Fibroblast of skin of abdomen (primary cell): ENCODE measurements at regions not wholly inside any gene's neighbourhood (a gene's known extent, or its start where the extent isn't known, plus 50 kb on each side); places are given as distances from the start of the nearest gene placed in this dataset.
"Not testable (repeated sequence)": the region's sequence is repeated elsewhere in the genome, so short reads cannot be mapped to it uniquely, and the experiment has no call there.

Source experiments
- DNase-seq: peaks from one replicate; pipeline ENCODE4 v3.0.0-alpha.2; 2013

DNA sequence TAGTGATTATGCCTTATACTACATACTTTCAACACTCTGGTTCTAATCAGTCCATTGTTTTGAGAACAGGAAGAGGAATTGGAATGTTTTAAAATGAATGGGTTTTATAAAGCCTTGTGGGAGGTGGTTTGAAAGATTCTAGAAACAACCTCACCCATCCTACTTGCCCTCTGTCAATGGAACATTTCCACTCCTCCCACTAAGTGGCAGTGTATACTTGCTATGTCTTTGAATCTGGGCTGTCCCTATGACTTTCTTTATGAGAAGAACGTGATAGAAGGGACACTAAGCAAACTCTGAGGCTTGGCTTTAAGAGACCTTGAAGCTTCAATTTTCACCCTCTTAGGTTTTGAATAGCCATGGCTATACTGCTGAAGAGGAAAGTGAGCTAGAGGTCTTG is 611.2 kb downstream of the PPP4R3C start:
- DNase-seq: peak; percentile 2

DNA sequence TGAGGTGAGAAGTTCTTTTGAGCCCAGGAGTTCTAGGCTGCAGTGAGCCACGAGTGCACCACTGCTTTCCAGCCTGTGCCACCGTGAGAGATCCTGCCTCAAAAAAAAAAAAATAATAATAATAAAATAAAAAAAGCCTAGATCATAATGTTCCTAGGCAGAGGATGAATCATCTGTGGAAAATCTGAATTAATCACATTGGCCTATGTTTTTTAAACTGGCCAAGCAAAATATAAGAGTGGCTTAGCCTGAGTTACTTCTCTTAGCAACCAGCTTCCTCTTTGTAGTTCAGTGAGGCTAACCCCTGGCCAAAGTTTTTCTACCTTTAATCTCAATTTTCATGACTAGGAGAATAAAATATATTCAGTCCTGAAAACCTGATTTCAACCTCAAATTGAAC is 614.6 kb downstream of the PPP4R3C start:
- DNase-seq: peak; percentile 2

DNA sequence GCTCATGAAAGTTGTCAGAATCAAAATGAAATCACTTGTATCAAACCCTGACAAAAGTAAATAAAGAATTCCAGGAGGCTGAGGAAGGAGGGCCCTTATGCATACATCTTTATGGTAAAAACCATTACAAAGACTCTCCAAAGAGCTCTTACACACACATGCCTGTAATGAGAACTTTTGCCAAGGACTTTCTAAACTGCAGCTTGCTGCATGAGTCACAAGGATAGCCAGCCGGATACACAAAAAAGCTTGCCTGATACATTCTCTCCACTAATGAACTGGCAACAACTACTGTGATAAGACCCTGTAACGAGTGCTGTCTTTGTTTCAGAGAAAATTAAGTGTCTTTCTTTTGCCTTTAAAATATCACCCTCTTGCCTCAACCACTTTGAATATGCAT is 618.1 kb downstream of the PPP4R3C start:
- DNase-seq: peak; percentile 53

DNA sequence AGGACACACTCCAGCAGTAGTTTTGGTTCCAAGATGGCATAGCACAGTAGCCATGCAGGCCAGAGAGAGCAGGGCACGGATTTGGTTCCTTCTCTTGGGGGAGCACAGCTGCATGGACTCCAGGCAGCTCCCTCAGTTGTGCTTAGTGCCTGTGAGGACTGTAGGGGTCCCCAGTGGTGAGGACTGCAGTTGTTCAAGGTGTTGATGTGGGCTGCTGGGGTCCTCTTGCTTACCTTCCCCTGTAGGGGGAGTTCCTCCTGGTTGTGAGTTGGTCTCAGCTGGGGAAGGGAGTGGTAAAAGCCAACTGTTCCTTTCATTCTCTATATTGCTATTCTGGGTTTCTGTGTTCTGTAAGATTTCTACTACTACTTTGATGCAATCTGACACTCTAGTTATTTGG is 606.5 kb downstream of the MAGEB5 start:
- DNase-seq: no peak

DNA sequence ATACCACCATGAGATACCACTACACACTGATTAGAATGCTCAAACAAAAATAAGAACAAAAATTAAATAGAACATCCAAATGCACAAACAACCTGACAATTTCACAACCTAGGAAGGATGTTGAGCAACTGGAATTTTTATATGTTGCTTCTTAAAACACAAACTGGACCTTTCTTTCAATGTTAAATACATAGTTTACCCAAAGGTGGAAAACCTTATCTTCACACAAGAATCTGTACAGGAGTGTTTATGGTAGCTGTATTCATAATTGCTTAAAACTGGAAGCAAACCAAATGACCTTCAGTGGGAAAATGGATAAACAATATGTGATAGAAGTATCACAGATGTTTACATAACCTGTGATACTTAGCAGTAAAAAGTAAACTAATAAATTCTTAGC is 573.8 kb downstream of the MAGEB5 start:
- DNase-seq: no peak

DNA sequence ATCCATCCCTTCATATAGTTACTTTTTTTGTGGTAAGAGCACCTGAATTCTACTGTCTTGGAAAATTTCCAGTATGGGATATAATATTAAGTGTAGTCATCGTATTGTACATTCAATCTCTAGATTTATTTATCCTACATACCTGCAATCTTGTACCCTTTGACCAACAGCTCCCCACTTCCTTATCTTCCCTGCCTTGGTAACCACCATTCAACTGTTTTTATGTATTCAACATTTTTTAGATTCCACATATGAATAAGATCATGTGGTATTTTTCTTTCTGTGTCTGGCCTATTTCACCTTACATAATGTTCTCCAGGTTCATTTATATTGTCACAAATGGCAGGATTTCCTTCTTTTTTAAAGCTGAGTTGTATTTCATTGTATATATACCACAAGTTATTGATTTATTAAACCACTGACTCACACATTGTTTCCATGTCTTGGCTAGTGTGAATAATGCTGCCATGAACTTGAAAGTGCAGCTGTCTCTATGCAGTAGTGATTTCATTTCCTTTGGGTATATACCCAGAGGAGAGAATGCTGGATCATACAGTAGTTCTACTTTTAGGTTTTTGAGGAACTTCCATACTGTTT is 572.5 kb downstream of the MAGEB5 start:
- DNase-seq: peak; percentile 36

DNA sequence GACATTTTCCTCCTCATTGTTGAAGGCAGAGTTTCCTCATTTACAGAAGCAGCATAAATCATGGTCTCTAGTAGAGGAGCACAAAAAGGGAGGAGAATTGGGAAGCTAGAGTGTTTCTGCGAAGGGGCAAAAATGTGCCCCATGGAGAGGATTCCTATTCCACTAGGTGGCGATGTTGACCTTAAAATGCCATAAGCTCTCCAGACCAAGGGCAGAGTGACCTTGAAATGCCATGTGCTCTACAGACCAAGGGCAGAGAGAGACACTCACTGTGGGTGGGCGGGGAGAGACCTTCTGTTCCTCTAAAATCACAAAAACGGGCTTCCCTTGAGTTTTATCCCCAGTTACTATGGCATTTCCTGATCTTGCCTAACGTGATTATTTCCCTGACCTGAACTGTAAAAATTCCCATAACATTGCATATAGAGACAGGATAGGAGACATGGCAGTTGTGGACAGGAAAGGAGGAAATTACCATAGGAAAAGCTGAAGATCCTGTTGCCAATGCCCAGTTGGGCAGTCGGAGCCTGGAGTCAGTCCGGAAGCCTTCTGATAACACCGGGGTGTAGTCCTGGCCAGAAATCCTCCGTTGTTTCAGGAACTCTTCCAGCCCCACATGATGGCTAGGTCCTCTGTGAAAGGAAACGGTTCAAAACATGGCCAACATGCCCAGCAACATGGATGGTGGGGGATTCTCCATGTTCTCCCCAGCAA is 567.7 kb downstream of the MAGEB5 start:
- DNase-seq: peak; percentile 21

DNA sequence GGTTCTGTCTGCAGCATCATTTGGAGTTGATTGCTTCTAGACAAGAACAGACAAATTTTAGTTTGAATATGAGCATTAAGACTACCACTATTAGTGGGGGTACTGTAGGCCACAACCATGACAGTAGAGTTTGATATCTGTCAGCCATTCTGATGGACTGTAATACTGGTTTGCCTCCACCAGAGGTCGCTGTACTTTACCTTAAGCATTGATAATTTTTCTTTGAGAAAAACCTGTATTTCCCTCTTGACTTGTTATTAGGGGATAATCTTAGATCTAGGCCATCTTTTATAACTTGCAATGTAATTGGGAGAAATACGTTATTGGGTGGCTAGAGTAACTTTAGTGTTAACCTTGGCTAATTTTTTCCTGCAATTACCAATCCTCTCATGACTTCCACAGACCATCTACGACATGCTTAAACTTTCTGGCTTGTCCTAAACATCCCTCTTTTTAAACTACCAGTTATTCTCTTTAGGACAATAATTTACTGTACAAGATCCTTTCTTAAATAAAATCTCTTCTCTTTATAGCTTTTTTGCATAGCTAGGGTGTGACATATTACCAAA is 562.4 kb downstream of the MAGEB5 start:
- no peak for DNase-seq

DNA sequence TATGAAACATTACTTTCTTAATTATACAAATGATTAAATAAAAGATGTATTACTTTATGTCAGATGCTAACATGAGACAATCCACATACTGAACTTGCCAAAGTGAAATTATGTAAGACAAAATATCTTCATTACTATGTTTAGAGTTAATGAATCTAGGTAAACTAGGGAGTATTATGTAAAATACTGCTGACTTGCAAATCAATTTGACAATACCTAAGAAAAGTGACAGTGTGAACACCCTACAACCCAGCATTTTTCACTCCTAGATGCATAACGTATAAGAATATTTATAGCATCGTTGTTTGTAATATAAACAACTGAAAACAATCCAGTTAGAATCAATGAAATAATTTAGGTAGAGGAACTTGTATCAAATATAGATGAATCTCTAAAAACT is 546.3 kb downstream of the MAGEB5 start:
- no peak for DNase-seq

DNA sequence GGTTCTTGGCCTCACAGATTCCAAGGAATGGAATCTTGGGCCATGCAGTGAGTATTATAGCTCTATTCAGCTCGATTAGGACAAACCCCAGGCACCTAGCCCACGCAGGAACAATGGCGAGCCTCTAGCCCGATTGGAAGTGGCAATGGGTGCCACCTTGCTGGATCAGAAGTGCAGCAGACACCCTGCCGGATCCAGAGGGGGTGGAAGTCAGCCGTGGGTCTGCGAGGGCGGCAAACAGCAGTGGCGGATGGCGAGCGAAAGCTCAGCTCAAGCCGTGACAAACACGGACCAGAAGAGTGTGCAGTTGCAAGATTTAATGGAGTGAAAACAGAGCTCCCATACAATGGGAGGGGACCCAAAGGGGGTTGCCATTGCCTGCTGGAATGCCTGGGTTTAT is 539.8 kb downstream of the MAGEB5 start:
- DNase-seq: not testable (repeated sequence)

DNA sequence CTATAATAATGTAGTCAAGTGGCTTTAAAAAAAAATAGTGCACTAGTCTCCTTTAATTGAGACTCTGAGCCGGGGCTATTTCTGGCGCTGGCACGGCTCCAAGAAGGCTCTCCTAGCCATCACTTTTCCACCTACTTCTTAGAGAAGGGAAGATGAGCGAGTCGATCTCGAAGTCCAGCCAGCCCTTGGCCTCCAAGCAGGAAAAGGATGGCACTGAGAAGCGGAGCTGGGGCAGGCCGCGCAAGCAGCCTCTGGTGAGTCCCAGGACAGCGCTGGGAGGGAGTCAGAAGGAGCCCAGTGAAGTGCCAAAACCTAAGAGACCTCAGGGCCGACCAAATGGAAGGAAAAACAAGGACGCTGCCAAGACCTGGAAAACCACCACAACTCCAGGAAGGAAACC is 531.9 kb downstream of the MAGEB5 start:
- no peak for DNase-seq

DNA sequence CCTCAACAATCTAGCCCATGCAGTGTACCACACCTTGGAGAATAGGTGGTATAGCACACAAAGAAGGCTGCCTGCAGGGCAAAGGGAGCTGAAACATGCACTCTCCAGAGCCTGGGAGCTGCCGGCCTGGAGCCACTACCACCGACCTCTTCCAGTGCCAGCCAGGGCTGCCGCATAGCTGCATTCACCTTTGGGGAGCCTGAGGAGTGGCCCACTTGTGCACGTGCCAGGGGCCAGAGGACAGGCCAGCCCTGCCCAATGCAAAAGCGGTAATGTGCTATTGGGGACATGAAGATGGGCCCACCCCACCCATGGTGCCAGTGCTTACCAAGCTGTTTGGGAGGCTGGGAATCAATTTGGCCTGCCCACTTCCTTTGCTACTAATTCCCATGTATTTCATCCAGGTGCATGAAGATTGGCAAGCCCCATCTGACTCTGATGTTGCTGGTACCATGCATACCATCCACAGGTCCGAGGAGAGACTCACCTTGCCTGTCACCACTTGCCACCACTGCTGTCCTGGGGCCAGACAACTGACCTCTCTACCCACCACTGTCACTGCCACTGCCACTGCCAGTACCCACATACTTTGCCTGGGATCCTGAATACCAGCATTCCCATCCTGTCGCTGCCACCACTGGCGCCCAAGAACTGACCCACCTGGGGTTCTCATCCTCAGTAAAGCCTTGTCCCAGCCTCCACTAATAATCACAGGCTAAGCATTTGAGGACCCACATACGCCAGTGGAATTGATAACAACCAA is 506.9 kb downstream of the MAGEB5 start:
- no peak for DNase-seq

DNA sequence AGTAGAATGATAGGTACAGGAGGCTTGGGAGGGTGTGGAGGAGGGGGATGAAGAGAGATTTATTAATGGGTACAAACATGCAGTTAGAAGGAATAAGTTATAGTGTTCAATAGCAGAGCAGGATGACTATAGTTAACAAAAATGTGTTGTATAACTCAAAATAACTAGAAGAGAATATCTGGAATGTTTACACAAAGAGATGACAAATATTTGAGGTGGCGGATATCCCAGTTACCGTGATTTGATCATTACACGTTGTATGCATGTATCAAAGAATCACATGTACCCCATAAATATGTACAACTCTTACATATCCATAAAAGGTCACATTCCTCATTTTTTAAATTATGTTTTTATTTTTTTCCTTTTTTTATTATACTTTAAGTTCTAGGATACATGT is 456.6 kb downstream of the MAGEB5 start:
- DNase-seq: peak; percentile 31

DNA sequence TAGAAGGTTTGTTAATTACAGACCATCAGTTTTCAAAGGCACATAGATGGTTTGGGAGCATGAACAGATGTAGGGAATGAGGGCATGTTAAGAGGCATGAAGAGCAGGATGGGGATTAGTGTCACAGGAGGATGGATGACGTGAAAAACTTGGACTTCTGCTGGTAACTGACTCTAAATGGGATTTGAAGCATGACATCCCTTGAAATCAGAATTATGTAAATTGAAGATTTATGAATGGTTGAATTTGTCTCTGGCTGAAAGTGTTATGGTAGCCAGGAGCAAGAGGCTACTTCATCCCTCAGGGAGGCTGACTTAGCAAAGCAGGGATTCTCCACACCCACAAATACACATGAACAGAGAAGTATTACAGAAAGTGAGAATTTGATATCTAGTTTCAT is 454.6 kb downstream of the MAGEB5 start:
- no peak for DNase-seq

DNA sequence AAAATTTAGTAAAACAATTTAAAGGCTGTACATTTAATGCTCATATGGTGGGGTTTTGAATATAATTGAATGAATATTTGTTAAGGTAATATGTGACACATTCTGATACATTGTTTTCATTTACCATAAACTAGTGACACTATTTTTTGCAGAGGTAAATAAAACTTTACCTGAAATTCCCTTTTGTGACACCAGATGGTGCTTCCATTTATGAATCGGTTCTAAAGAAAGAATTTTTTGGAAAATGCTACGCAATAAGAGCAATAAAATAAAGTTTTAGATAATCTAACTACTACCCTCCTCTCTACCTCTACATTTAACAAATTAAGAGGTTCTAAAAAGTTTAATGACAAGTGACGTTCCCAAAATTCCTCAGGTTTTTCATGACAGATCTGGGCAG is 448.9 kb downstream of the MAGEB5 start:
- DNase-seq: no peak

DNA sequence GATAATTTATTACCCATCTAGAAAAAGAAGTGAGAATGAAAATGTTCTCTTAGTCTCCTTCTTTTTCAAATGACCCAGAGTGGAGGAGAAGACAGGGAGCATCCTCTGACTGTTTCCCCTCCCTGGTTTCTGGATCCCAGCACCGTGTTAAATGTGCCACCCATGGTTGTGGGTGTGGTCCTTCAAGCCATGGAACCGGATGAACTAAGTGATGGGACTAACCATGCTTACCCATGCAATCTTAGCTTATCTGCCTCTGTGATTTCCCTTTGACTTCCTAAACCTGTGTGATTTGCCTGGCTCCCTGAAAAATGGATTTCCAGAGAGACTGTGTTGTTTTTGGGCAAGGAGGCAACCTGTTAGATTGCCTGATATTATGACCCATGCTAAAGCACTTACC is 437.1 kb downstream of the MAGEB5 start:
- no peak for DNase-seq

DNA sequence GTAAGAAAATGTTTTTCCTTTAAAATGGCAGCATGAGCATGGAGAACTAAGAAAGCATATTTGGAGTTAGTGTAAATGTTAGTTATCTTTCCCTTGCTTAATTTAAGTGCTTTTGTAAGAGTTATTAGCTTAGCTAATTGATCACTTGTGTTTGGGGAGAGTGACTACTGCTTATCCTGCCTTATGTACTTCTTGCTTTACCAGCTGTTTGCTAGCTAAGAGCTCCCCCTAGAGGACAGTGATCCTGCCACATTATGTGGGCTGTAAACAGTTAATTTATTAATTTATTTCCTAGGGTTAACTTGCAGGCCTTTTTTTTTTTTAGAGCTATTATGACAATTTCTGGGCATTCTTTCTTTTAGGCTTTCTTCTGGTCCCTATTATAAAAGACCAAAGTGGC is 435.8 kb downstream of the MAGEB5 start:
- DNase-seq: no peak

DNA sequence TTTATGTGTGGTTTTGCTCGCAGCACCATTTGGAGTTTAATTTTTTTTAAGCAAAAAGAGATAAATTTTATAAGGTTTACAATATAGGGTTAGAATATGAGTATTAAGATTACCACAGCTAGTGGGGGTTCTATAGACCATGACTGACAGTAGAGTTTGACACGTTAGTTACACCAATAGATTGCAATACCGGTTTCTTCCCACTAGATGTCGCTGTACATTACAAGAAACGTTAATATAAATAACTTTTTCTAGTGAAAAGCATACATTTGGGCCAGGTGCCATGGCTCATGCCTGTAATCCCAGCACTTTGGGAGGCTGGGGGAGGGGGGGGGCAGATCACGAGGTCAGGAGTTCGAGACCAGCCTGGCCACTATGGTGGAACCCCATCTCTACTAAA is 433.6 kb downstream of the MAGEB5 start:
- DNase-seq: no peak

DNA sequence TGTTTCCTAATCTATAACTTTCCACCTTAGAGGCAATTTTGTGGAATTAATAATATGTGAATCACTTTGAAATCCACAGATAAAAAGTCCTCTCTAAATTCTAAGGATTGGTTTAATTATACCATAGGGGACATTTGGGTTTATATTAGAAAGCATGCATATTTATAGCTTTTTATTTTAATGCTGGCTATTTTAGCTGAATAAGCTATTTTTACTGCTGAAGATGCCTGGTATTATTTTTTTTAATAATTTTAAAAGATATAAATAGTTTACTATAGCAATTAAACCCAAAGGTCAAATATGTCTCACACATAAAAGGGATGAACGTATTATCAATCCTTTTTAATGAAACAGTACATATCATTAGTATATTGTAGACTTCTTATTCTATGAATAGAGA is 415.4 kb downstream of the MAGEB5 start:
- no peak for DNase-seq

DNA sequence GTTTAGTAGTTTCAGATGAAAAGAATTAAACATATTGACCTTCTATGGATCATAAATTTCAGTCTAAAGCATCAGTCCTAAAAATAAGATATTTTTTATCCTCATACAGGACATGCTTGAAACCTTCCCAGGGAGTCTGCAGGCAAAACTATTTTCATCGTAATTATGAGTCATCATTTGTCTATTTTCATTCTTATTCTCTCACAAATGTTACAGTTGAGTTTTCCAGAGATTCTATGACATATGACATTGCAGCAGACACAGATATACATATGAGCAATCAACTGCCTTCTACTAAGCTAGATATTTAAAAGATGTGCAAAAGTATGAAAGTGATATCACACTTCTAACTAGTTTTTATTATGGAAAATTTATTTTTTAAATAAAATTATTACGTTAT is 398.0 kb downstream of the MAGEB5 start:
- peak; percentile 22 for DNase-seq

DNA sequence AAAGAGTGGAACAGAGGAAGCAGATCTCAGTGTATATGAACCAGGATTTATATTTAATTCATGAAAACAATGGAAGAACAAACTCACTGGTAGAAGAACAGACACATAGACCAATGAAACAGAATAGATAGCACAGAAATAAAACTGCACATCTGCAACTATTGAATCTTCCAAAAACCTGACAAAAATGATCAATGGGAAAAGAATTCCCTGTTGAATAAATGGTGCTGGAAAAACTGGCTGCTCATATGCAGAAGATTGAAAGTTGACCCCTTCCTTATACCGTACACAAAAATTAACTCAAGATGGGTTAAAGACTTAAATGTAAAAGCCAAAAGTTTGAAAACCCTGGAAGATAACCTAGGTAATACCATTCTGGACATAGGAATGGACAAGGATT is 391.0 kb downstream of the MAGEB5 start:
- DNase-seq: no peak

DNA sequence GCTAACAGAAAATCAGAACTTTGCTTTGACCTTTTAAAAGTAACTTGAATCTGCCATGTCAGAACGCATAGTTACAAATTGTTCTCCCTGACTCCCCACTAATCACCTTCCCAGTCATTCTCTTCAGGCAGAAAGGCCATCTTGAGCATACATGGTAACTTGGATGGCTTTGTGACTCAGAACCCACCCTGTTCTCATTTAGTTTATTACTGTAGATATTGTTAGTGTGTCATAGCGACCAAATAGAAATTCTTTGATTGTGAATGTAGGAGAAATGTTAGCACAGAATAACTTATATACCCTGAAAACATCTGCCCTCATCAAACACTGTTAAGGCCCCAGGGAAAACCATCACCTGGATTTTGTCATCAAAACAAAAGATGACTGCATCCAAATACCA is 382.0 kb downstream of the MAGEB5 start:
- peak; percentile 9 for DNase-seq

DNA sequence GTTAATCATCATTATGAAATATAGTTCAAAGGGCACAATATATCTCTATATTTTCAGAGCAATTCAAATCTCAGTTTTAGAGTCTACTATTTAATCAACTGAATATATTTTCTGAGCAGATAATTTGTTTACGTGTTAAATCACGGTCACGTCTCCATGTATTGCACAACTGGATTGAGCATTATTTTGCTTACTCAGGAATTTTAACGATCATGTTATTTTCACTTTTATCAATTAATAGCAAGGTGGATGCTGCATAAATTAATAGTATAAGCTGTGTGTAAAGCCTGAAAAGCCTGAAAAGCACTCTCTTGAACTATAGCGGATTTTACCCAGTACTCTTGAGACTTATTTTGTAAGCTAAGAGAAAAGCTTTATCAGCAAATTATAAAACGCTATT is 374.9 kb downstream of the MAGEB5 start:
- DNase-seq: no peak

DNA sequence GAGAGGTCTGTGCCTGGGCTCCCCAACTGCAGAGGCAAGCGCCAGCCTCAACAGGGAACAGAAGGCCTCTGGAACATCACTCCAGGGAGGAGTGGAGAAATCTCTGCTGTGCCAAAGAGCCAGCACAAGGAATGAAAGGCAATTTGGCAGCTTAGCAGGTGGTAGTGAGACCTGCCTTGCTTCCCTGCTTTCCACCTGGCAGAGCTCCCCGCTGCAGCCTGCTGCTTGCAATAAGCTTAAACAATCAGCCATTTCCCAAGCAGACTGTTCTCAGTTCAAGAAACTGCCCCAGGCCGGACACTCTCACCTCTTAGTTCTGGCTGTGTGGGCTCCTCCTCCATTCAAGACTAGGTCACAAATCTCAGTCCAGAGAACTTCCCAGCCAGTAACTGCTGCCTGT is 370.6 kb downstream of the MAGEB5 start:
- no peak for DNase-seq
